LNCaP clone FGC (cell line): ENCODE measurements at regions not wholly inside any gene's neighbourhood (a gene's known extent, or its start where the extent isn't known, plus 50 kb on each side); places are given as distances from the start of the nearest gene placed in this dataset.

ENCODE experiments used
- DNase-seq: peaks from one replicate; pipeline ENCODE4 v3.0.0-alpha.2; 2011; ENCODE audit warnings: low read depth
- H3K4me3 ChIP-seq: 2 replicates; pipeline ENCODE4 v1.5.1; 2011; ENCODE audit warnings: mild to moderate bottlenecking, low read depth, low read length, control low read depth
- CTCF ChIP-seq: IDR thresholded peaks from 2 replicates; pipeline ENCODE4 v1.5.1; 2012; ENCODE audit warnings: mild to moderate bottlenecking; ENCODE audit not compliant: control insufficient read depth, insufficient read depth; ENCODE audit errors: extremely low read depth

- no peak overlapping the region for H3K4me3 ChIP-seq
- no peak for DNase-seq
- no peak for TF ChIP-seq CTCF
These were observed 50.4 kb upstream of the NXPH2 start for GRCh38 chr2:138830547-138830946.
